ENCODE measurements at regions not wholly inside any gene's neighbourhood (a gene's known extent, or its start where the extent isn't known, plus 50 kb on each side); places are given as distances from the start of the nearest gene placed in this dataset.

DNA sequence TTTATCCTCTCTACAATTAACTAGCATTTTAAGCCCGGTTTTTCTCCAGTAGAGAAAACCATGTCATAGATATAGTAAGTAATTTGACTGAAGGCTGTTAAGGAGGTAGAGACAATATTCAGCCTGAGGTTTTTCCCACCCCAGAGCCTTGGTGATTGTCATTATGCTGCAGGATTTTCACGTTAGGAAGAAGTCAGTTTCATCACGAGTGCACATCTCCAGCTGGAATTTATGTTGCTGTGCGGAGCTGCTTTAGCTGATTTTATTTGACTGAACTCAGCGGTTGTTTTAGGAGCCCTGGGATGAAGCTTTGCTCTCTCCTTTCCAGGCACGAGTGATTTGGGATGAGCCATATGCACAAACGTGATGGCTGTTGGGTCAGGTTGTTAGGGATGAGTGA lies 271.3 kb upstream of the RGMA start:
- no TSS peak for BruUV-seq (replicated peaks)
- Histone ChIP-seq H2AFZ (ENCODE audit: low read depth, low read length, poor library complexity, severe bottlenecking) (no peak overlapping the region), H3K9me2 (ENCODE audit: insufficient read depth) (no peaks in the 10 kb centered on the region), H3K4me3 (replicated peaks in 1 of 2; ENCODE audit: low read depth in 1 of 2, low read length in 2 of 2) (no peak overlapping the region), H3K9me3 (ENCODE audit: control insufficient read depth in 1 of 2, insufficient read depth in 1 of 2, low read depth in 1 of 2, low read length in 2 of 2) (no peaks in the 10 kb centered on the region), H3K27ac (ENCODE audit: low read depth, low read length) (no peak overlapping the region), H4K20me1 (ENCODE audit: insufficient read depth) (no peaks in the 10 kb centered on the region), H3K27me3 (ENCODE audit: insufficient read depth, low read length) (peaks cover 11% of the 10 kb centered on the region; the same call in 1 of the 2 replicates), H3K4me1 (ENCODE audit: control insufficient read depth in 1 of 2, insufficient read depth in 2 of 2, low read length in 2 of 2) (no peaks in the 10 kb centered on the region), H3K4me2 (ENCODE audit: low read length) (no peak overlapping the region), H3K79me2 (ENCODE audit: insufficient read depth, low read length) (no peaks in the 10 kb centered on the region), H3K36me3 (ENCODE audit: control insufficient read depth in 1 of 2, insufficient read depth in 2 of 2, low read length in 2 of 2) (no peaks in the 10 kb centered on the region), H3K9ac (ENCODE audit: low read length) (no peak overlapping the region)
- no peak for TF ChIP-seq CEBPB (IDR thresholded peaks at IDR 0.05; ENCODE audit: low read depth)
- TF ChIP-seq POLR2A (IDR thresholded peaks at IDR 0.05; ENCODE audit: borderline replicate concordance, extremely low read depth, insufficient read depth, insufficient read length): no peak
- TF ChIP-seq SRF (IDR thresholded peaks at IDR 0.05; ENCODE audit: low read depth): no peak
- no peak for TF ChIP-seq EZH2phosphoT487 (IDR thresholded peaks at IDR 0.05; ENCODE audit: borderline replicate concordance)
- TF ChIP-seq RAD21 (IDR thresholded peaks at IDR 0.05; ENCODE audit: low read depth): no peak
- no peak for TF ChIP-seq SP1 (IDR thresholded peaks at IDR 0.05; ENCODE audit: low read depth)
- no peak for DNase-seq (ENCODE audit: low read depth, low spot score)
- no peak for ATAC-seq
- intact Hi-C loops (cut with micrococcal nuclease): no loop called here
- ChIA-PET RAD21 (ENCODE audit: low non-redundant PET in 1 of 2, low total read pairs in 2 of 2, uncharacterized antibody in 2 of 2, unreplicated experiment in 2 of 2) (no interaction called here), CTCF (no interaction called here), POLR2A (no interaction called here)

DNA sequence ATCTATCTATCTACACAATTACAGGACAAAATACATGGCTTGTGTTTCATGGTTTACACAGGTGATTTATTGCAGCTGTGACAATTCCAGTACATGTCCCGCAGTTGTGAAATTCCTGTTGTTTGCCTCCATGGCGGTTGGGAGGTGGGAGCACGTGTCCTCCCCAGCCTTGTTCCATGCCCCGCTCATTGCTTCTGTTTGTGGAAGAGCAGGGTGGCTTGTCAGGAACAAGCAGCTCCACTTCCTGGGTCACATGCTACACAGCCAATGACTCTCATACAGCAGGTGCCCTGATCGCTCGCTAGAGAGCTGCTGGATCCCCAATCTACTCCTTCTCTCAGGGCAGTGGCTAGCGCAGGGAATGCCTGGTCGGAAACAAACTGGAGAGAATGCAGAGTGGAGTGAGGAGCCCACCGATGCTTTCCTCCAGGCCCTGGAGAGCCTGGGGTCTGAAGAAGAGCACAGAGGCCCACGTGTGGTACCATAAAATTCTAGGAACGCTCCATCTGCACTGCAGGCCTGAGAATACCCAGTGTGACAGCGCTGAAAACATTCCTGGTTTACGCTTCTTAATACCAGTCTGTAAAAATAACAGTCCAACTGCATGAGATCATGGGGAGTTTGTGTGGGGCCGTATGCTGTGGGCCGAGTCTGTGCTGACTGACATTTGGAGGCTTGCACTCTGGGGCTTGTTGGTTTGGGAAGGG lies 270.6 kb upstream of the RGMA start:
- no peak for ATAC-seq
- no TSS peak for BruUV-seq (replicated peaks)
- Histone ChIP-seq H4K20me1 (ENCODE audit: insufficient read depth) (no peaks in the 10 kb centered on the region), H3K27ac (ENCODE audit: low read depth, low read length) (no peak overlapping the region), H3K27me3 (ENCODE audit: insufficient read depth, low read length) (peaks cover 10% of the 10 kb centered on the region; the same call in 1 of the 2 replicates), H3K9me2 (ENCODE audit: insufficient read depth) (no peaks in the 10 kb centered on the region), H3K9me3 (ENCODE audit: control insufficient read depth in 1 of 2, insufficient read depth in 1 of 2, low read depth in 1 of 2, low read length in 2 of 2) (no peaks in the 10 kb centered on the region), H3K4me1 (ENCODE audit: control insufficient read depth in 1 of 2, insufficient read depth in 2 of 2, low read length in 2 of 2) (no peaks in the 10 kb centered on the region), H3K36me3 (ENCODE audit: control insufficient read depth in 1 of 2, insufficient read depth in 2 of 2, low read length in 2 of 2) (no peaks in the 10 kb centered on the region), H3K9ac (ENCODE audit: low read length) (no peak overlapping the region), H3K79me2 (ENCODE audit: insufficient read depth, low read length) (no peaks in the 10 kb centered on the region), H3K4me3 (replicated peaks in 1 of 2; ENCODE audit: low read depth in 1 of 2, low read length in 2 of 2) (no peak overlapping the region), H2AFZ (ENCODE audit: low read depth, low read length, poor library complexity, severe bottlenecking) (no peak overlapping the region), H3K4me2 (ENCODE audit: low read length) (no peak overlapping the region)
- RAD21 ChIA-PET (ENCODE audit: low non-redundant PET in 1 of 2, low total read pairs in 2 of 2, uncharacterized antibody in 2 of 2, unreplicated experiment in 2 of 2): no interaction called here
- POLR2A ChIA-PET: no interaction called here
- intact Hi-C loops (cut with micrococcal nuclease): no loop called here
- no peak for DNase-seq (ENCODE audit: low read depth, low spot score)
- CTCF ChIA-PET: no interaction called here
- TF ChIP-seq POLR2A (IDR thresholded peaks at IDR 0.05; ENCODE audit: borderline replicate concordance, extremely low read depth, insufficient read depth, insufficient read length): no peak
- TF ChIP-seq, protein P1, sequence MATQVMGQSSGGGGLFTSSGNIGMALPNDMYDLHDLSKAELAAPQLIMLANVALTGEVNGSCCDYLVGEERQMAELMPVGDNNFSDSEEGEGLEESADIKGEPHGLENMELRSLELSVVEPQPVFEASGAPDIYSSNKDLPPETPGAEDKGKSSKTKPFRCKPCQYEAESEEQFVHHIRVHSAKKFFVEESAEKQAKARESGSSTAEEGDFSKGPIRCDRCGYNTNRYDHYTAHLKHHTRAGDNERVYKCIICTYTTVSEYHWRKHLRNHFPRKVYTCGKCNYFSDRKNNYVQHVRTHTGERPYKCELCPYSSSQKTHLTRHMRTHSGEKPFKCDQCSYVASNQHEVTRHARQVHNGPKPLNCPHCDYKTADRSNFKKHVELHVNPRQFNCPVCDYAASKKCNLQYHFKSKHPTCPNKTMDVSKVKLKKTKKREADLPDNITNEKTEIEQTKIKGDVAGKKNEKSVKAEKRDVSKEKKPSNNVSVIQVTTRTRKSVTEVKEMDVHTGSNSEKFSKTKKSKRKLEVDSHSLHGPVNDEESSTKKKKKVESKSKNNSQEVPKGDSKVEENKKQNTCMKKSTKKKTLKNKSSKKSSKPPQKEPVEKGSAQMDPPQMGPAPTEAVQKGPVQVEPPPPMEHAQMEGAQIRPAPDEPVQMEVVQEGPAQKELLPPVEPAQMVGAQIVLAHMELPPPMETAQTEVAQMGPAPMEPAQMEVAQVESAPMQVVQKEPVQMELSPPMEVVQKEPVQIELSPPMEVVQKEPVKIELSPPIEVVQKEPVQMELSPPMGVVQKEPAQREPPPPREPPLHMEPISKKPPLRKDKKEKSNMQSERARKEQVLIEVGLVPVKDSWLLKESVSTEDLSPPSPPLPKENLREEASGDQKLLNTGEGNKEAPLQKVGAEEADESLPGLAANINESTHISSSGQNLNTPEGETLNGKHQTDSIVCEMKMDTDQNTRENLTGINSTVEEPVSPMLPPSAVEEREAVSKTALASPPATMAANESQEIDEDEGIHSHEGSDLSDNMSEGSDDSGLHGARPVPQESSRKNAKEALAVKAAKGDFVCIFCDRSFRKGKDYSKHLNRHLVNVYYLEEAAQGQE (IDR thresholded peaks at IDR 0.05; ENCODE audit: low read depth): no peak
- no peak for TF ChIP-seq CTCF (IDR thresholded peaks at IDR 0.05 in 2 of 3, conservative IDR thresholded peaks at IDR 0.05 in 1 of 3; ENCODE audit: borderline replicate concordance in 1 of 3, insufficient read depth in 1 of 3, low read depth in 2 of 3, low read length in 2 of 3)
- TF ChIP-seq MAX (IDR thresholded peaks at IDR 0.05): no peak
- TF ChIP-seq CBX3 (IDR thresholded peaks at IDR 0.05; ENCODE audit: low read depth): no peak
- TF ChIP-seq SRF (IDR thresholded peaks at IDR 0.05; ENCODE audit: low read depth): no peak
- no peak for TF ChIP-seq TCF7L2 (IDR thresholded peaks at IDR 0.05; ENCODE audit: borderline replicate concordance, extremely low read depth, insufficient read depth, insufficient read length)
- no peak for TF ChIP-seq SP1 (IDR thresholded peaks at IDR 0.05; ENCODE audit: low read depth)
- TF ChIP-seq EGR1 (IDR thresholded peaks at IDR 0.05; ENCODE audit: low read depth): no peak
- no peak for TF ChIP-seq POLR2AphosphoS5 (IDR thresholded peaks at IDR 0.05; ENCODE audit: low read depth, low read length)
- TF ChIP-seq ZNF274 (IDR thresholded peaks at IDR 0.05; ENCODE audit: low read depth, low read length): no peak
- TF ChIP-seq ELF1 (IDR thresholded peaks at IDR 0.05; ENCODE audit: borderline replicate concordance, low read depth): no peak
